ENCODE measurements at regions not wholly inside any gene's neighbourhood (a gene's known extent, or its start where the extent isn't known, plus 50 kb on each side); places are given as distances from the start of the nearest gene placed in this dataset.

DNA sequence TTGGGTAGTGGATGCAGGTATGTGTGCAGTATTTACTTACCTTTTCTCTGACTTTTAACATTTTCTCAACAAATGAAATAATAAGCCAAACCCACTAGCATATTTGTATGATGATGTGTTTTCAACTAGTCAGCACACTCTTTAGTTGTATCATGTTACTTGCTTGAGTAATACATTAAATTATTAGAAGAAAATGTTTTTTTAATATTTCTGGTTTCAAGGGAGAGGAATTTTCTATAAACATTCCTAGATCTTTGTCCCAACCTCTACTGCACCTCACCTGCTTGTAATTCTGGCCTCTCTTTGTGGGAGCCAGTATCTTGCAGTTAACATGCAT, 161.8 kb upstream of the CBLB start:
- Histone ChIP-seq H2AFZ (ENCODE audit: low read length) (no peak overlapping the region), H3K9me2 (replicated peaks; ENCODE audit: insufficient read depth, low read length) (no peaks in the 10 kb centered on the region), H3K79me2 (ENCODE audit: low read length) (no peaks in the 10 kb centered on the region), H3K4me2 (ENCODE audit: low read depth, low read length, poor library complexity, severe bottlenecking) (no peak overlapping the region), H3K27me3 (ENCODE audit: low read length) (no peaks in the 10 kb centered on the region), H3K27ac (ENCODE audit: low read length) (no peak overlapping the region), H3K4me1 (ENCODE audit: low read length) (no peaks in the 10 kb centered on the region), H3K9me3 (ENCODE audit: low read length) (no peaks in the 10 kb centered on the region), H3K36me3 (ENCODE audit: insufficient read depth, low read length) (no peaks in the 10 kb centered on the region), H3K9ac (ENCODE audit: low read length) (no peak overlapping the region), H3K4me3 (ENCODE audit: low read length) (no peak overlapping the region), H4K20me1 (ENCODE audit: insufficient read depth, low read depth, low read length) (no peaks in the 10 kb centered on the region)
- no peak for DNase-seq

DNA sequence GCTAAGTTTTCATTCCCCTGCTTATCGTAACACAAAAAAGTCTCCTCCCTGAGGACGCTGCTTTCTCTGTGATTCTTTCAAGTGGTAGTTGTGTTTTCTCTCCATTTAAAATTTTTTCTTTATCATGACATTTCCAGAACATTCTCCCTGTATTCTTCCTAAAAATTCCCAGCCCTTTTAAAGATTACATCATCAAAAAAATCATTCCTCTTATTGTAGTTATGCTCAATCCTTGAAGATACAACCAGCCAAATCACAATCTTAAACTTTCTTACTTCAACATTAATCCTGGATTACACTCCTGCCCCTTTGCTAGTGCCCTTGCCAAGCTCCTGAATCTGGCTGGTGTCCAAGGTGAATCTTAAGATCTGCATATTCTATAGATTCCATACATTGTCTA, 163.7 kb upstream of the CBLB start:
- H3K9me3 ChIP-seq (ENCODE audit: low read length), result no peaks in the 10 kb centered on the region
- H3K79me2 ChIP-seq (ENCODE audit: low read length), result no peaks in the 10 kb centered on the region
- H3K4me3 ChIP-seq (ENCODE audit: low read length), result no peak overlapping the region
- H3K9me2 ChIP-seq (replicated peaks; ENCODE audit: insufficient read depth, low read length), result no peaks in the 10 kb centered on the region
- H3K4me1 ChIP-seq (ENCODE audit: low read length), result no peaks in the 10 kb centered on the region
- H3K9ac ChIP-seq (ENCODE audit: low read length), result no peak overlapping the region
- no peak overlapping the region for H2AFZ ChIP-seq (ENCODE audit: low read length)
- H3K4me2 ChIP-seq (ENCODE audit: low read depth, low read length, poor library complexity, severe bottlenecking), result no peak overlapping the region
- no peak overlapping the region for H3K27ac ChIP-seq (ENCODE audit: low read length)
- no peaks in the 10 kb centered on the region for H4K20me1 ChIP-seq (ENCODE audit: insufficient read depth, low read depth, low read length)
- DNase-seq, result no peak
- no peaks in the 10 kb centered on the region for H3K27me3 ChIP-seq (ENCODE audit: low read length)
- no peaks in the 10 kb centered on the region for H3K36me3 ChIP-seq (ENCODE audit: insufficient read depth, low read length)

DNA sequence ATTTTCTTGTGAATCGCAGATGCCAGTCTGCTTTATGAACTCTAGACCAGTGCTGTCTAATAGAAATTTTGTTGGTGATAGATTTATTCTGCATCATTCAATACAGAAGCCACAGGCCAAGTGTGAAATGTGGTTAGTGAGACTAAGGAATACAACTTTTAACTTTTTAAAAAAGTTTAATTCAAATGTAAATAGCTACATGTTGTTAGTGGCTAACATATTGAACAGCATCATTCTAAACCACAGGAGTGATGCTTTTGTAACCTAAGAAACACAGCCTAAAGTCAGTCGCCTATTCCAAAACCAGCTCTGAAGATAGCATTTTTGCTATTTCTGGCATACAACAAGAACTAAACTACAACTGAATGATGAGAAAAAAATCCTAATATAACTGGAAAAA, 164.8 kb upstream of the CBLB start:
- H3K4me2 ChIP-seq (ENCODE audit: low read depth, low read length, poor library complexity, severe bottlenecking), result no peak overlapping the region
- DNase-seq, result no peak
- H4K20me1 ChIP-seq (ENCODE audit: insufficient read depth, low read depth, low read length), result no peaks in the 10 kb centered on the region
- H3K9me3 ChIP-seq (ENCODE audit: low read length), result no peaks in the 10 kb centered on the region
- H2AFZ ChIP-seq (ENCODE audit: low read length), result no peak overlapping the region
- H3K9me2 ChIP-seq (replicated peaks; ENCODE audit: insufficient read depth, low read length), result no peaks in the 10 kb centered on the region
- H3K4me1 ChIP-seq (ENCODE audit: low read length), result no peaks in the 10 kb centered on the region
- H3K27me3 ChIP-seq (ENCODE audit: low read length), result no peaks in the 10 kb centered on the region
- no peak overlapping the region for H3K4me3 ChIP-seq (ENCODE audit: low read length)
- H3K9ac ChIP-seq (ENCODE audit: low read length), result no peak overlapping the region
- H3K27ac ChIP-seq (ENCODE audit: low read length), result no peak overlapping the region
- H3K36me3 ChIP-seq (ENCODE audit: insufficient read depth, low read length), result no peaks in the 10 kb centered on the region
- H3K79me2 ChIP-seq (ENCODE audit: low read length), result no peaks in the 10 kb centered on the region

DNA sequence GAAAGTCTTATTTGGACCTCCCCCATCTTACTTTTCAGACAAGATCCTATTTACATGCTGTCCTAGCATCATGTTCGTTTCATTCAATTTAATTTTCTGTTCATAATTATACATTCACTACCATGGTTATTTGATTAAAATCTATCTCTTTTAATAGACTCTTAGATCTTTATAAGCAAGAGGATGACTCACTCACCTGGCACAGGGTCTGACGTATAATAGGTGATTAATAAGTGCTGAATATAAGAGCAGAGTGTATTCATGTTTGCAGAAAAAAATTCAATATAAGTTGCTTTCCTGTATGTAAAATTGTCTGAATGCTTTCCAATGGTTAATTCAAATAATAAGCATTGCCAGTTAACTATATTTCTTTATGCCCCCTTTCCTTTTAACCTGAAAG, 165.5 kb upstream of the CBLB start:
- DNase-seq, result no peak
- Histone ChIP-seq H3K27me3 (ENCODE audit: low read length) (no peaks in the 10 kb centered on the region), H3K9me3 (ENCODE audit: low read length) (no peaks in the 10 kb centered on the region), H3K4me3 (ENCODE audit: low read length) (no peak overlapping the region), H2AFZ (ENCODE audit: low read length) (no peak overlapping the region), H3K27ac (ENCODE audit: low read length) (no peak overlapping the region), H3K36me3 (ENCODE audit: insufficient read depth, low read length) (no peaks in the 10 kb centered on the region), H3K9me2 (replicated peaks; ENCODE audit: insufficient read depth, low read length) (no peaks in the 10 kb centered on the region), H3K9ac (ENCODE audit: low read length) (no peak overlapping the region), H3K4me2 (ENCODE audit: low read depth, low read length, poor library complexity, severe bottlenecking) (no peak overlapping the region), H4K20me1 (ENCODE audit: insufficient read depth, low read depth, low read length) (no peaks in the 10 kb centered on the region), H3K79me2 (ENCODE audit: low read length) (no peaks in the 10 kb centered on the region), H3K4me1 (ENCODE audit: low read length) (no peaks in the 10 kb centered on the region)

DNA sequence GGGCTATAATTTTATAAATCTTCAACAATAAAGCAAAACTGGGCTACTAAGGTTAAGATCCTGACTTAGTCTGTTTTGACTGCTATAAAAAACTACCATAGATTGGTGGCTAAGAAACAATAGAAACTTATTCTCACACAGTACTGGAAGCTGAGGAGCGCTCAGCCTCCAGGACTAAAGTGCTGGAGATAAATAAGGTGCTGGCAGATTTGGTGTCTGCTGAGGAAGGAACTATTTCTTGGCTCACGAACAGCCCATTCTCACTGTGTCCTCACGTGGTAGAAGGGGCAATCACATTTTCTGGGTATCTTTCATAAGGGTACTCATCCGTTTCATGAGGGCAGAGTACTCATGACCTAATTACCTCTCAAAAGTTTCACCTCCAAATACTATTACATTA, 166.8 kb upstream of the CBLB start:
- Histone ChIP-seq H4K20me1 (ENCODE audit: insufficient read depth, low read depth, low read length) (no peaks in the 10 kb centered on the region), H3K4me1 (ENCODE audit: low read length) (peaks cover 9% of the 10 kb centered on the region), H3K4me2 (ENCODE audit: low read depth, low read length, poor library complexity, severe bottlenecking) (no peak overlapping the region), H3K9me3 (ENCODE audit: low read length) (no peaks in the 10 kb centered on the region), H3K27ac (ENCODE audit: low read length) (no peak overlapping the region), H3K79me2 (ENCODE audit: low read length) (no peaks in the 10 kb centered on the region), H3K4me3 (ENCODE audit: low read length) (no peak overlapping the region), H2AFZ (ENCODE audit: low read length) (no peak overlapping the region), H3K27me3 (ENCODE audit: low read length) (no peaks in the 10 kb centered on the region), H3K9ac (ENCODE audit: low read length) (no peak overlapping the region), H3K36me3 (ENCODE audit: insufficient read depth, low read length) (no peaks in the 10 kb centered on the region), H3K9me2 (replicated peaks; ENCODE audit: insufficient read depth, low read length) (no peaks in the 10 kb centered on the region)
- DNase-seq, result no peak

DNA sequence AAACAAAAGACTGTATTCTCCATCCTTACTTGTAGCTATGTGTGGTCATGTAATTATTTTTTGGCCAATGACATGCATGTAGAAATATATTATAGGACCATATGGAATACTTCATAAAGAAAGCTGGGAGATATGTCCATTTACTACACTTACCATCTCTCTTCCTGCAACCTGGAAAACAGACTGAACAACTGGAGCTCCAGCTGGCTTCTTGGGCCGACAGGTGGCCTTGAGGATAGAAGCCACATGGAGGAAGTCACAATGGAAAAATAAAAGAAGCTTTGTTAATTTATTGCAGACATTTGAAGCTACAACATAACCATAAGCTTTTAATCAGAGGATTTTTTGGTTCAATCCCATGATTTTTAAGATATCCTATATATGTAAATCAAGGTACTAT, 167.9 kb upstream of the CBLB start:
- Histone ChIP-seq H3K27me3 (ENCODE audit: low read length) (no peaks in the 10 kb centered on the region), H3K9me2 (replicated peaks; ENCODE audit: insufficient read depth, low read length) (no peaks in the 10 kb centered on the region), H3K36me3 (ENCODE audit: insufficient read depth, low read length) (no peaks in the 10 kb centered on the region), H3K9me3 (ENCODE audit: low read length) (no peaks in the 10 kb centered on the region), H3K4me1 (ENCODE audit: low read length) (peaks cover 9% of the 10 kb centered on the region), H3K4me3 (ENCODE audit: low read length) (no peak overlapping the region), H2AFZ (ENCODE audit: low read length) (no peak overlapping the region), H3K4me2 (ENCODE audit: low read depth, low read length, poor library complexity, severe bottlenecking) (no peak overlapping the region), H3K9ac (ENCODE audit: low read length) (no peak overlapping the region), H4K20me1 (ENCODE audit: insufficient read depth, low read depth, low read length) (no peaks in the 10 kb centered on the region), H3K79me2 (ENCODE audit: low read length) (no peaks in the 10 kb centered on the region), H3K27ac (ENCODE audit: low read length) (no peak overlapping the region)
- DNase-seq, result no peak

DNA sequence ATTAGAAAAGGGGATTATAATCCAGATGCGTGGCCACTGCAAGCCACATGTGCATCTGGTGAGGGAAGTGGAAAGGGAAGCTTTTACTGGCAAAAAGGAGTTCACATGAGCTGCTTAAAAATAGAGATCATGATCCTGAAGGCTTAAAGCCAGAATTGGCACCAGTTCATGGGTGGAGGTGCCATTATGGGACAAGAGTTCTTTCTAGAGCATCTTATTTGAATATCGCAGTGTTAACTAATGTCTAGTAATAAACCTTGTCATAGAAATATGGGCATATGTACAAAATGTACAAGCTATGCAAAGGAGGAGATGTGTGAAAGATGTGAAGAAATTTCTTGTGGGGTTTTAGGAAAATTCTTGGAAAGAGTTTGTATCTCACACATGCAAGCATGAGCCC, 178.4 kb upstream of the CBLB start:
- no peak overlapping the region for H3K4me3 ChIP-seq (ENCODE audit: low read length)
- H3K27ac ChIP-seq (ENCODE audit: low read length), result no peak overlapping the region
- H3K4me2 ChIP-seq (ENCODE audit: low read depth, low read length, poor library complexity, severe bottlenecking), result no peak overlapping the region
- no peaks in the 10 kb centered on the region for H4K20me1 ChIP-seq (ENCODE audit: insufficient read depth, low read depth, low read length)
- H3K36me3 ChIP-seq (ENCODE audit: insufficient read depth, low read length), result no peaks in the 10 kb centered on the region
- no peak overlapping the region for H3K9ac ChIP-seq (ENCODE audit: low read length)
- H3K9me3 ChIP-seq (ENCODE audit: low read length), result no peaks in the 10 kb centered on the region
- no peaks in the 10 kb centered on the region for H3K9me2 ChIP-seq (replicated peaks; ENCODE audit: insufficient read depth, low read length)
- H3K27me3 ChIP-seq (ENCODE audit: low read length), result no peaks in the 10 kb centered on the region
- H3K4me1 ChIP-seq (ENCODE audit: low read length), result no peaks in the 10 kb centered on the region
- H3K79me2 ChIP-seq (ENCODE audit: low read length), result no peaks in the 10 kb centered on the region
- no peak overlapping the region for H2AFZ ChIP-seq (ENCODE audit: low read length)
- DNase-seq, result no peak

DNA sequence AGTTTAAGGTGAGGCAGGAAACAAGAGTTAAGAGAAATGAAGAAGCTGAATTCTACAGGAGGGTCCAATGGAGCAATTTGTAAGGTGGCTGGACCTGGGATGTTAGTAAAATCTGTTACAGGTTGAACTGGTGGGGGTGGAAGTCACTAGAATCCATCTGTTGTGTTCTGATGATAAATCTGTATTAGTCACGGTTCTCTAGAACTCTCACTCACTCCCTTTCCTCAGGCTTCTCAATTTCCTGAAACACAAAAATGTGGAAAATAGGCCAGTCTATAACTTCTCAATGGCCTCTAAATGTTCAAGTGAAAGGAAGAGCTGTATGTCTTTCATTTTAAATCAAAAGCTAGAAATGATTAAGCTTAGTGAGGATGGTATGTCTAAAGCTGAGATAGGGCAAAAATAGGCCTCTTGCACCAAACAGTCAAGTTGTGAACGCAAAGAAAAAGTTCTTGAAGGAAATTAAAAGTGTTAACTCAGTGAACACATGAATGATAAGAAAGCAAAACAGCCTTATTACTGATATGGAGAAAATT, 180.2 kb upstream of the CBLB start:
- Histone ChIP-seq H3K36me3 (ENCODE audit: insufficient read depth, low read length) (no peaks in the 10 kb centered on the region), H3K79me2 (ENCODE audit: low read length) (no peaks in the 10 kb centered on the region), H3K4me3 (ENCODE audit: low read length) (no peak overlapping the region), H3K27ac (ENCODE audit: low read length) (no peak overlapping the region), H3K4me2 (ENCODE audit: low read depth, low read length, poor library complexity, severe bottlenecking) (no peak overlapping the region), H3K27me3 (ENCODE audit: low read length) (no peaks in the 10 kb centered on the region), H3K9ac (ENCODE audit: low read length) (no peak overlapping the region), H3K9me3 (ENCODE audit: low read length) (no peaks in the 10 kb centered on the region), H3K4me1 (ENCODE audit: low read length) (no peaks in the 10 kb centered on the region), H3K9me2 (replicated peaks; ENCODE audit: insufficient read depth, low read length) (no peaks in the 10 kb centered on the region), H4K20me1 (ENCODE audit: insufficient read depth, low read depth, low read length) (no peaks in the 10 kb centered on the region), H2AFZ (ENCODE audit: low read length) (no peak overlapping the region)
- no peak for DNase-seq

DNA sequence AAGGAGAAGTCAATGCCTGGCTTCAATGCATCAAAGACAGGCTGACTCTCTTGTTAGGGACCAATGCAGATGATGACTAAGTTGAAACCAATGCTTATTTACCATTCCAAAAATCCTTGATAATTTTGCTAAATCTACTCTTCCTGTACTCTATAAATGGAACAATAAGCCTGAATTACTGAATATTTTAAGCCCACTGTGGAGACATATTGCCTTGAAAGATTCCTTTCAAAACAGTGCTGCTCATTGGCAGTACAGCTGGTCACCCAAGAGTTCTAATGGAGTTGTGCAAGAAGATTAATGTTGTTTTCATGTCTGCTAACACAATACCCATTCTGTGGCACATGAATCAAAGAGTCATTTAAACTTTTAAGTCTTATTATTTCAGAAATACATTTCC, 181.0 kb upstream of the CBLB start:
- Histone ChIP-seq H3K4me3 (ENCODE audit: low read length) (no peak overlapping the region), H3K36me3 (ENCODE audit: insufficient read depth, low read length) (no peaks in the 10 kb centered on the region), H3K9ac (ENCODE audit: low read length) (no peak overlapping the region), H3K9me2 (replicated peaks; ENCODE audit: insufficient read depth, low read length) (no peaks in the 10 kb centered on the region), H2AFZ (ENCODE audit: low read length) (no peak overlapping the region), H3K9me3 (ENCODE audit: low read length) (no peaks in the 10 kb centered on the region), H4K20me1 (ENCODE audit: insufficient read depth, low read depth, low read length) (no peaks in the 10 kb centered on the region), H3K27ac (ENCODE audit: low read length) (no peak overlapping the region), H3K27me3 (ENCODE audit: low read length) (no peaks in the 10 kb centered on the region), H3K4me1 (ENCODE audit: low read length) (no peaks in the 10 kb centered on the region), H3K79me2 (ENCODE audit: low read length) (no peaks in the 10 kb centered on the region), H3K4me2 (ENCODE audit: low read depth, low read length, poor library complexity, severe bottlenecking) (no peak overlapping the region)
- DNase-seq, result no peak

Data from Karpas-422 (cell line).